SIG-M5 treated with dmso at 0.1 percent for 504 hours (cell line): ENCODE measurements at regions not wholly inside any gene's neighbourhood (a gene's known extent, or its start where the extent isn't known, plus 50 kb on each side); places are given as distances from the start of the nearest gene placed in this dataset.
"Not testable (repeated sequence)": the region's sequence is repeated elsewhere in the genome, so short reads cannot be mapped to it uniquely, and the experiment has no call there.

Experiments
- DNase-seq: peaks from one replicate; lab custom pipeline; 2025; ENCODE audit not compliant: unreplicated experiment; lab: John Stamatoyannopoulos, UW

GRCh38 chr3:146780251-146780650 is 175.1 kb upstream of the PLSCR5 start:
- DNase-seq, result no peak

- no peak for DNase-seq
These were observed 172.8 kb upstream of the PLSCR5 start for GRCh38 chr3:146777941-146778340.

DNA sequence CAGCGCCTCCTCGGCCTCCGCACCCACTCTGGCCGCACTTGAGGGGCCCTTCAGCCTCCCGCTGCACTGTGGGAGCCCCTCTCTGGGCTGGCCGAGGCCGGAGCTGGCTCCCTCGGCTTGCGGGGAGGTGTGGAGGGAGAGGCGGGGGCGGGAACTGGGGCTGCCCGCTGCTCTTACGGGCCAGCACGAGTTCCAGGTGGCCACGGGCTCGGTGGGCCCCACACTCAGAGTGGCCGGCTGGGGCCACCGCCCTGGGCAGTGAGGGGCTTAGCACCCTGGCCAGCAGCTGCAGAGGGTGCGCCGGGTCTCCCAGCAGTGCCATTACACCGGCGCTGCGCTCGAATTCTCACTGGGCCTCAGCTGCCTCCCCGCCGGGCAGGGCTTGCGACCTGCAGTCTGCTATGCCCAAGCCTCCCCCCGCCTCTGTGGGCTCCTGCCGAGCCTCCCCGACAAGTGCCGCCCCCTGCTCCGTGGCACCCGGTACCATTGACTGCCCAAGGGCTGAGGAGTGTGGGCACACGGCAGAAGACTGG is 167.1 kb upstream of the PLSCR5 start:
- DNase-seq, result no peak

DNA sequence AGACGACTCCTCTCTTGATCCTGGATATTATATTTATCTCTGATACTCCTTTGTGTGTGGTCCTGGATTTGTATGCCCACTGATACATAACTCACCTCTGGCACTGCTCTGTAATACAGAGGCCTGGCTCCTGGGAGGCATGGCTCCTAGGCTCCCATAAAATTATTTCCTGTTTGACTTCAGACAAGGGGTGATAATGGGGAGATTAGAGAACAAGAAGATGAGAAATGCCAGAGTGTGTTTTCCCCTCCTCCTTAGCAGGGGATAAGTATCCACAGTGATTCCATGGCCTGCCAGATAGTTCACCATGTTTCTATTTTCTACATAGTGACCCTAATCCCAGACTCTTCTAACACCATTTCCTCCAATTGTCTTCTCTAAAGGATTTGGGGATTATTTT is 165.7 kb upstream of the PLSCR5 start:
- no peak for DNase-seq

DNA sequence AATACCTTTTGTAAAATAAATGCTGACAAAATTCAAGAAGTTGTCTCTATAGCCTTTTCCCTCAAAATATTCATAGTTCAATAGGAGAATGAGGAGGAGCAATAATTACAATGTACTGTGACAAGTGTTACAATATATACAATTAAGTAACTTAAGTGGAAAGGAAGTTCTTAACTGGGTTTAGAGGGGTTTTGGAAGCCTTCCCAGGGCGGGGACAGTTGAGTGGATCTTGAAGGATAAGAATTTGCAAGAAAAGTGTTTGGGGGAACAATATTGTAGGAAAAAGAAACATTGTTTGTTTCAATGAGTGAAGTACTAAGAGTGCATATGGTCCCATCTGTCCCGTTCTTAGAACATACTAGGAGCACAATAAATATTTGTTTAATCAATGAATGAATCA is 165.2 kb upstream of the PLSCR5 start:
- no peak for DNase-seq

DNA sequence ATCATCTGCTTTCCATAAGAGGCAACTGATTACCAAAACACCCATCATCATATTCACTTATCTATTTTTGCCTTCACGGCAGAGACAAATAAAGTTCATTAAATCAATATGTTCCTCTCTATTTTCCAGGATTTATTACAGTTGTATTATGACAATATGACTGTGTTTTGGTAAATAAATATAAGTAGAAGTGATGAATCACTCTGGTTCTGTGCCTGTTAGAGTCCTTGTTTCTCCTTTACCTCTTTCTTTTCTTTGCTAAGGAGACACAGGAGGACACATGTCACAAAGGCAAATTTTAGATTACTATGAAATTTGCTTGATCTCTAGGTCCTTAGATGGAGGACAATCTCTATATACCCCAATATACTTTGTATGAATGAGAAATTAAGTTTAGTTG is 152.6 kb upstream of the PLSCR5 start:
- DNase-seq, result no peak

GRCh38 chr3:146750196-146750595 is 145.1 kb upstream of the PLSCR5 start:
- DNase-seq, result no peak

DNA sequence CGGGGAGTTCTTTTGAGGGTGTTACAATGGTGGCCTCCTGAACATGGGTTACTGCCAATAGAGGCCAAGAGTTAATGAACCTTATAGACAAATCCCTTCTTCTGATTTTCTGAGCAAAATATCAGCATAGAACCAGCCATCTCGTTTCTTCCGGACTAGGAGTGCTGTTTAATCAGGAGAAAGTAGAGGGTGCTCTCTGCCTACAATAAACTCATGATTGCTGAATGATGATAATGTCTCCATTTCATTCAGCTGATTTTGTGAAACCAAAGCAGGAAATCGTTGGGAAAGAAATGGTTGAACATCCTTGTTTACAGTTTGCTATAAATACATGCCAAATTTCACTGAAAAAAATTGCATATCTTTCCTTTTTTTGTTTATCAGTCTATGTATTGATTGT is 142.8 kb upstream of the PLSCR5 start:
- no peak for DNase-seq

GRCh38 chr3:146747051-146747450 is 141.9 kb upstream of the PLSCR5 start:
- no peak for DNase-seq

GRCh38 chr3:146746190-146746589 is 141.0 kb upstream of the PLSCR5 start:
- no peak for DNase-seq

DNA sequence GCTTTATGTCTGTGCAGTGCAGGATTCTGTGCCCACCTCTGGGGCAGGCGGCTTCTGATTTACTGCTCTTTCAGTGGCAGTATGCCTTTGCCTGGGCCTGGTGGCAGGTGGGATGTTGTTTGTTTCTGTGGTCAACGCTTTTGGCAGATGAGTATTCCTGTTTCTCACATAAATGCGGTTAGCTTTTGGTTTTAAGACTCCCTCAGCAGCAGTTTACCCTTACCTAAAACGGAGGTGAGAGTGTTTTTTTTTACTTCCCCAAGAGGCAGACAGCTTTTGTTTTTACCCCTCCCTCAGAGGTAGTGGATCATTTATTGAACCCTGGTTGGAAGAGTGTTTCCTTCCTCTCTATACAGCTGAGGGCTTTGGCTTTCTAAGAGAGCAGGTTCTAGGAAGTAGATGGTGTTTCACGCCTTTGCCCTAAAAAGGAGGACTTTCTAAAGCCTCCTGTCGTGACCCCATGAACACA is 134.1 kb upstream of the PLSCR5 start:
- DNase-seq, result no peak

DNA sequence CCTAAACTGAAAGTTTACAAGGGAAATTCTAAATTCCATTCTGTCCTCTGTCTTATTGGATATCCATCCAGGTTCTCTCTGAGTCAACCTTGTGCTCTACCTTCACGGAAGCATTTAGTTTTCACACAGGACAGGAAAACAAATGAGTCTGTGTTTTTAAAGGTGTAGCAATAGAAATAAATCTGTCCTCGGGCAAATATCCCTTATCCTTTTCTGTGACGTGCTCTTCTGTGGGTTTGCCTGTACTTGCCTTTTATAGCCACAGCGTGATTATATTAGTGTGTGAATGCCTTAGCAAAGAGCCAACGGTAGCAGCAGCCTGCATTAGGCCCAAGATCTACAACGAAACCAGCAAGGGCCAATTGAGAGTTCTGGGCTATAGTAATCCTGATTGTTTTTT is 127.2 kb upstream of the PLSCR5 start:
- no peak for DNase-seq

- DNase-seq, result no peak
These were observed 110.0 kb upstream of the PLSCR5 start for GRCh38 chr3:146715170-146715569.

DNA sequence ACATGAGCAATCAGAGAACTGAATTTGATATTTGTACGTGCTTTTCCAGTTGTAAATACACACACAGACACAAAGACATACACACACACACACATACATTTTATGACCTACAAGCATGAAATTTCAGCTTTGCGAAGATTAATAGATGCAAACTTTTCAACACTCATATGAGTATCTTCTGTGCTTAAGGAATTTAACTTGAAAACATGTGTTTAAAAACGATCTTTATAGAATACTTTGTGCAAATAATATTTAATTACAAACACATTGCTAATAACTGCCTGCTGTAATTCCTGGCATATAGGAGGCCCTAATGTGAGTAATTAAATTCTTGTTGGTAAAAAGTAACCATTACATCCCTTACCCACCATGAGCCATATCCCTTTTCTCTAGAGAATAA is 107.7 kb upstream of the PLSCR5 start:
- DNase-seq, result no peak

DNA sequence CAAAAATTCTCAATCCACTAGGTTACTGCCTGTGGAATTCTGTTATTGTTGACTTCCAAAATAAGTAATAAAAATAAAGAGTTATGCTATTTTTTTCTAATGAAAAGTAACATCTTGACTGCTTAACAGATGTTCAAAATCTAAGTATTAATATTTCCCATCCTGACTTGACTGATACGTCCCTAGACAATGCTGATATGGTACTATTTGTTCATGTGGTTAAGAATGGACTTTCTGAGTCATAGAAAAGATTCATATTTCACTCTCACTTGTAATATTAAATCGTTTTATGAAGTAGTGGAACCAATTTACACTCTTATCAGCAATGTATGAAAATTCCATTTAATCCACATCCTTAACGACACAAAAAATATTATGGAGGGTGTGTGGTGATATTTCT is 104.8 kb upstream of the PLSCR5 start:
- no peak for DNase-seq

- no peak for DNase-seq
These were observed 100.1 kb upstream of the PLSCR5 start for GRCh38 chr3:146705225-146705624.

DNA sequence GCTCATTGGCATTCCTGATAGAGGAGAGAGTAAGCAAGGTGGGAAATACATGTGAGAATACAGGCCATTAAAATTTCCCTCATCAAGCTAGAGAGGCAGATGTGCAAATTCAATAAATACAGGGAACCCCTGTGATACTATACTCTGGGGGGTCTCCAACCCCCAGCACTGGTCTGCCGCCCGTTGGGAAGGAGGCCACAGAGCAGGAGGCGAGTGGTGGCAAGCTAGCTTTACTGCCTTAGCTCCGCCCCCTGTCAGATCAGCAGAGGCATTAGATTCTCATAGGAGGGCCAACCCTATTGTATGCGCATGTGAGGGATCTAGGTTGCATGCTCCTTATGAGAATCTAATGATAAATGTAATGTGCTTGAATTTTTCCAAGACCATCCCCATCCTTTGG is 97.1 kb upstream of the PLSCR5 start:
- DNase-seq, result no peak

GRCh38 chr3:146701246-146701645 is 96.1 kb upstream of the PLSCR5 start:
- no peak for DNase-seq

GRCh38 chr3:146700025-146700424 is 94.9 kb upstream of the PLSCR5 start:
- DNase-seq, result not testable (repeated sequence)

DNA sequence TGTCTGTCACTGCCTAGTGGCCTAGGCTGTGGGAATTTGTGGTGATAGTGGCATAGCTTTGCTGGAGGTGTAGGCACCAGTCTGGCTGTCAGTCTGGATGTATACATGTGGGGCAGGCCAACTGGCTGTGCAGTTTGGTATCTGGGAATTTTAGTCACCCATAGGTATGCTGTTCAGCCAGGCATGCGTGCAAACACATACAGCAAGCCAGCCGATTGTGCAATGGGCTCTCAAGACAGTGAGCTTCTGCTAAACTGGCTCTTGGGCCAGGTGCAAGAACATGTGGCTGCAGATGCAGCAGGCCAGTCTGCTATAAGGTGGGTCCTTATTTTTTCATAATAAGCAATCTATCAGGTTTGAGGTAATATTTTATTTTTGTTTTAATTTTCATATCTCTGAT is 87.1 kb upstream of the PLSCR5 start:
- DNase-seq, result no peak

DNA sequence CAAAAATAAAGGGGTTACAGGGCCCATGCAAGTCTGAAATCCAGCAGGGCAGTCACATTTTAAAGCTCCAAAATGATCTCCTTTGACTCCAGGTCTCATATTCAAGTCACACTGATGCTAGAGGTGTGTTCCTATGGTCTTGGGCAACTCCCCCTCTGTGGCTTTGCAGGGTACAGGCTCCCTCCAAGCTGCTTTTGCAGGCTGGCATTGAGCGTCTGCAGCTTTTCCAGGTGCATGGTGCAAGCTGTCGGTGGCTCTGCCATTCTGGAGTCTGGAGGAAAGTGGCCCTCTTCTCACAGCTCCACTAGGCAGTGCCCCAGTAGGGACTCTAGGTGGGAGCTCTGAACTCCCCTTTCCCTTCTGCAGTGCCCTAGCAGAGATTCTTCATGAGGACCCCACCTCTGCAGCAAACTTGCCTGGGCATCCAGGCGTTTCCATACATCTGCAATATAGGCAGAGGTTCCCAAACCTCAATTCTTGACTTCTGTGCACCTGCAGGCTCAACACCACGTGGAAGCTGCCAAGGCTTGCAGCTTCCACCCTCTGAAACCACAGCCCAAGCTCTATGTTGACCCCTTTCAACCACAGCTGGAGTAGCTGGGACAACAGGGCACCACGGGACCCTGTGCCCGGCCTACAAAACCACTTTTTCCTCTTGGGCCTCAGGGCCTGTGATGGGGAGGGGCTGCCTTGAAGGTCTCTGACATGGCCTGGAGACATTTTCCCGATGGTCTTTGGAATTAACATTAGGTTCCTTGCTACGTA is 80.1 kb upstream of the PLSCR5 start:
- DNase-seq, result no peak

- DNase-seq, result no peak
These were observed 77.0 kb upstream of the PLSCR5 start for GRCh38 chr3:146682171-146682570.

DNA sequence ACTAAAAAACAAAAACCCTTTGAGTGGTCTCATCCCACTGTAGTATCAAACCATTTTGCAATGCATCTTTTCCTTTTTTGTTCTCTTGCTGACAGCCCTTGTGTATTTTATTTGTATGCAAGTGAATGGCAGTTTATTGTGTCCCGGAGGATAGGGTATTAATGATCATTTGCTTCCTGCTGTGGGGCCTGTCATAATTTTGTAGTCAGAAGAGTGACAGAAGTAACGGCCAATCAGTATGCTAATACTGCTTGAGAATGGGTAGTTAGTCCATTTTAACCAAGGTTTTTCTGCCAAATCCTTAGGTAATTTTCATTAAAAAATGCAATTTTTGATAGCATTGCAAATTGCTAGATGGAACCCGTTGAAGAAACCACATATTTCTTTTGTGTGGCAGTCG is 75.5 kb upstream of the PLSCR5 start:
- DNase-seq, result no peak
